HepG2 (cell line): ENCODE measurements at regions not wholly inside any gene's neighbourhood (a gene's known extent, or its start where the extent isn't known, plus 50 kb on each side); places are given as distances from the start of the nearest gene placed in this dataset.
"Not testable (repeated sequence)": the region's sequence is repeated elsewhere in the genome, so short reads cannot be mapped to it uniquely, and the experiment has no call there.

ENCODE experiments used
- ATAC-seq: fragments of 200-7000 bp; cut with Tn5 transposase; 3 replicates; pipeline ENCODE4 v1.9.1; 2020; ENCODE audit warnings: mild to moderate bottlenecking, moderate library complexity
- BruUV-seq: library from RNA; stranded (reverse); fragments of 400-500 nt; replicated peaks from 2 replicates; lab custom pipeline; 2021; lab: Mats Ljungman, UMichigan
- CTCF ChIA-PET: fragments of 300-600 bp; formaldehyde crosslinking; extraction: SDS; loops from one replicate; lab custom pipeline; 2021; ENCODE audit warnings: low total read pairs, inconsistent platforms, low intra/inter-chr PET ratio; lab: Yijun Ruan, JAX
- POLR2A ChIA-PET: fragments of 350-600 bp; sonication (Branson Sonifier 250); formaldehyde crosslinking; loops from one replicate; lab custom pipeline; 2020; ENCODE audit warnings: antibody characterized with exemption, inconsistent platforms; lab: Yijun Ruan, JAX
- DNase-seq: peaks from one replicate; pipeline ENCODE4 v3.0.0-alpha.2; 2015; ENCODE audit warnings: low spot score
- FAIRE-seq: peaks from 3 replicates; lab custom pipeline; 2011; peaks lifted over from hg19 to GRCh38; lab: Jason Lieb, UNC
- H2AFZ ChIP-seq: one replicate; pipeline ENCODE4 v1.6.1; 2011; ENCODE audit warnings: low read length, inconsistent platforms
- H3K27ac ChIP-seq: fragments of 300-600 bp; 3 replicates; pipeline ENCODE4 v1.8.0; 2011; ENCODE audit warnings: mixed run types, mild to moderate bottlenecking, mixed read lengths, low read length, inconsistent platforms; ENCODE audit not compliant: insufficient read depth; ENCODE audit errors: extremely low read length
- H3K27me3 ChIP-seq, 2 experiments: fragments of 200-600 bp in 1 of 2; 2 replicates in 1 of 2; 3 replicates in 1 of 2; pipeline versions ENCODE4 v1.6.0 to v1.8.0; 2011; ENCODE audit warnings: low read length in 2 of 2, mild to moderate bottlenecking in 2 of 2, moderate library complexity in 2 of 2, inconsistent platforms in 1 of 2; ENCODE audit not compliant: insufficient read depth in 2 of 2, control insufficient read depth in 1 of 2
- H3K36me3 ChIP-seq, 2 experiments: fragments of 200-600 bp in 1 of 2; replicated peaks in 1 of 2; 2 replicates in 1 of 2; 3 replicates in 1 of 2; pipeline versions ENCODE4 v1.5.1 to v1.8.0; 2011; ENCODE audit warnings: low read length in 2 of 2, inconsistent platforms in 1 of 2; ENCODE audit not compliant: insufficient read depth in 2 of 2, control insufficient read depth in 1 of 2
- H3K4me1 ChIP-seq: 2 replicates; pipeline ENCODE4 v1.5.1; 2012; ENCODE audit warnings: low read length, inconsistent platforms; ENCODE audit not compliant: insufficient read depth
- H3K4me2 ChIP-seq: 2 replicates; pipeline ENCODE4 v1.6.0; 2011; ENCODE audit warnings: low read depth, low read length, inconsistent platforms
- H3K4me3 ChIP-seq, 3 experiments: fragments of 200-600 bp in 1 of 3; sonication (generic), shearing (Covaris generic) in 1 of 3; replicated peaks in 1 of 3; 2 replicates each; pipeline ENCODE4 v1.5.1; 2011 to 2016; ENCODE audit warnings: low read length in 3 of 3, inconsistent platforms in 2 of 3, low read depth in 2 of 3, mild to moderate bottlenecking in 2 of 3, control low read depth in 1 of 3, mixed read lengths in 1 of 3; ENCODE audit not compliant: insufficient read depth in 1 of 3
- H3K79me2 ChIP-seq: one replicate; pipeline ENCODE4 v1.6.1; 2011; ENCODE audit warnings: low read length, inconsistent platforms; ENCODE audit not compliant: insufficient read depth
- H3K9ac ChIP-seq: 2 replicates; pipeline ENCODE4 v1.6.0; 2011; ENCODE audit warnings: mild to moderate bottlenecking, low read depth, low read length, inconsistent platforms; ENCODE audit not compliant: insufficient read depth
- H3K9me3 ChIP-seq: 2 replicates; pipeline ENCODE4 v1.5.1; 2012; ENCODE audit warnings: mild to moderate bottlenecking, low read length
- H4K20me1 ChIP-seq: 2 replicates; pipeline ENCODE4 v1.6.0; 2011; ENCODE audit warnings: inconsistent platforms, mild to moderate bottlenecking, low read length, moderate library complexity; ENCODE audit not compliant: insufficient read depth
- HNRNPUL1 ChIP-seq: fragments of 200-400 bp; formaldehyde crosslinking; IDR thresholded peaks from 2 replicates; pipeline ENCODE4 v1.6.1; 2017; ENCODE audit warnings: low read depth, mild to moderate bottlenecking, low read length, moderate library complexity
- SMC3 ChIP-seq: IDR thresholded peaks from 2 replicates; pipeline ENCODE4 v1.6.1; 2011; ENCODE audit warnings: low read length, improper control_type of control experiment
- STAG1 ChIP-seq: sonication (generic); formaldehyde crosslinking; IDR thresholded peaks from 2 replicates; pipeline ENCODE4 v1.4.0; 2020; ENCODE audit warnings: missing genetic modification reagents
- WGBS: methylation state at CpG from one replicate; pipeline ENCODE4 v1.1.6; 2017; ENCODE audit warnings: low lambda C conversion rate; 5-methylcytosine and 5-hydroxymethylcytosine counted together
- in situ Hi-C: cut with HindIII; loops from 2 replicates; pipeline ENCODE4 v1.10.0; 2017; ENCODE audit warnings: low pct_unique_long_range_greater_than_20kb; ENCODE audit not compliant: extremely low pct_ligation_motif_present
- intact Hi-C: fragments of 100-400 bp; cut with micrococcal nuclease; formaldehyde crosslinking; loops from one replicate; pipeline ENCODE4 v1.10.0; 2022; ENCODE audit not compliant: unreplicated experiment
- TF ChIP-seq, protein P1 (sequence below): sonication (generic); formaldehyde crosslinking; IDR thresholded peaks from 2 replicates; pipeline ENCODE4 v1.5.0; 2020; ENCODE audit warnings: mild to moderate bottlenecking, missing genetic modification reagents, moderate library complexity

DNA sequence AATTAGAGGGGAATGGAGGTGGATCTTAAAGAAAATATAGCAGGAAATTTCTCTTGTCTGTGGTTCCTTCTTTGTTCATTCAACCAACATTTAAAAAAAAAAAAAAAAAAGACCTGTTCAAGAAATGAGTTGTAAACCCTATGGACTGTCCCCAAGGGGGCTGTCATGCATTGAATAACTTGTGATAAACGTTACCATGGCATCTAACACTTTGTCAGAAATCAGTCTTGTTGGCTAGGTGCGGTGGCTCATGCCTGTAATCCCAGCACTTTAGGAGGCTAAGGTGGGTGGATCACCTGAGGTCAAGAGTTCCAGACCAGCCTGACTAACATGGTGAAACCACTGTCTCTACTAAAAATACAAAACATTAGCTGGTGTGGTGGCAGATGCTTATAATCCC is 381.7 kb downstream of the BCKDHB start:
- POLR2A ChIA-PET, result no interaction called here
- BruUV-seq, result no TSS peak

GRCh38 chr6:80485494-80485893 is 379.0 kb downstream of the BCKDHB start:
- H2AFZ ChIP-seq, intact Hi-C loops, H3K4me2 ChIP-seq, H3K27me3 ChIP-seq, CTCF ChIA-PET, H4K20me1 ChIP-seq, H3K27ac ChIP-seq, H3K9me3 ChIP-seq, H3K4me1 ChIP-seq, POLR2A ChIA-PET, FAIRE-seq, H3K4me3 ChIP-seq, H3K9ac ChIP-seq, H3K36me3 ChIP-seq, in situ Hi-C loops, H3K79me2 ChIP-seq, ATAC-seq, BruUV-seq, DNase-seq: not testable (repeated sequence)
- 84% methylated on average over 8 of the region's 12 CpGs for WGBS

More for the DNA sequence above, 381.7 kb downstream of the BCKDHB start:
- 0% methylated on average over 2 of the region's 2 CpGs for WGBS
- Histone ChIP-seq H2AFZ (no peak overlapping the region), H3K4me2 (no peak overlapping the region), H3K79me2 (no peaks in the 10 kb centered on the region), H3K36me3 (no peaks in the 10 kb centered on the region), H3K9me3 (no peaks in the 10 kb centered on the region), H4K20me1 (no peaks in the 10 kb centered on the region), H3K4me1 (no peaks in the 10 kb centered on the region), H3K27ac (no peak overlapping the region), H3K4me3 (no peak overlapping the region), H3K9ac (no peak overlapping the region), H3K27me3 (no peaks in the 10 kb centered on the region)
- ATAC-seq (peak; percentile 70), FAIRE-seq (no peak), DNase-seq (peak; percentile 31)
- intact Hi-C loops, result no loop called here
- in situ Hi-C loops, result no loop called here
- TF ChIP-seq STAG1 (CRISPR knock-in tag) (peak; percentile 41), SMC3 (peak; percentile 18; the same call in 1 of the 2 replicates), HNRNPUL1 (no peak)
- TF ChIP-seq, protein P1, sequence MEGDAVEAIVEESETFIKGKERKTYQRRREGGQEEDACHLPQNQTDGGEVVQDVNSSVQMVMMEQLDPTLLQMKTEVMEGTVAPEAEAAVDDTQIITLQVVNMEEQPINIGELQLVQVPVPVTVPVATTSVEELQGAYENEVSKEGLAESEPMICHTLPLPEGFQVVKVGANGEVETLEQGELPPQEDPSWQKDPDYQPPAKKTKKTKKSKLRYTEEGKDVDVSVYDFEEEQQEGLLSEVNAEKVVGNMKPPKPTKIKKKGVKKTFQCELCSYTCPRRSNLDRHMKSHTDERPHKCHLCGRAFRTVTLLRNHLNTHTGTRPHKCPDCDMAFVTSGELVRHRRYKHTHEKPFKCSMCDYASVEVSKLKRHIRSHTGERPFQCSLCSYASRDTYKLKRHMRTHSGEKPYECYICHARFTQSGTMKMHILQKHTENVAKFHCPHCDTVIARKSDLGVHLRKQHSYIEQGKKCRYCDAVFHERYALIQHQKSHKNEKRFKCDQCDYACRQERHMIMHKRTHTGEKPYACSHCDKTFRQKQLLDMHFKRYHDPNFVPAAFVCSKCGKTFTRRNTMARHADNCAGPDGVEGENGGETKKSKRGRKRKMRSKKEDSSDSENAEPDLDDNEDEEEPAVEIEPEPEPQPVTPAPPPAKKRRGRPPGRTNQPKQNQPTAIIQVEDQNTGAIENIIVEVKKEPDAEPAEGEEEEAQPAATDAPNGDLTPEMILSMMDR (CRISPR knock-in tag), result peak; percentile 43
- CTCF ChIA-PET, result no interaction called here
